ENCODE measurements at regions not wholly inside any gene's neighbourhood (a gene's known extent, or its start where the extent isn't known, plus 50 kb on each side); places are given as distances from the start of the nearest gene placed in this dataset.

DNA sequence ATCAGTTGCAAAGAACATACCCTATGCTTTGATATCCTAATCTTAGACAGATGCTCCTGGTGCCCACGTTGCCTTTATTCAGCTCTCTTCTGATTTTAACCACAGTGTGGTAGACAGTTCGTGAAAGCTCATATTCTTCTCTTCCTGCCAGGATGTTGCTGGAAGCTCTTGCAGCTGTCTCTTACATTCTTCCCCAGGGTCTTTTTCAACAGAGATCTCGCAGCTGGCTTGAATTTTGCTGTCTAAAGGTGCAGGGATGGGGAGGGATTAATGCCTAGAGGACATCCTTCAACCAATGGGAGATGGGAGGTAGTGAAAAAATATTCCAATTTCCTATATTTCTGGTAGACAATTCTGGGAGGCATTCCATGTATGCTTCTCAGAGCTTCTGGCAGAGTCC is 150.0 kb upstream of the APP start:
- TF ChIP-seq, protein P1, sequence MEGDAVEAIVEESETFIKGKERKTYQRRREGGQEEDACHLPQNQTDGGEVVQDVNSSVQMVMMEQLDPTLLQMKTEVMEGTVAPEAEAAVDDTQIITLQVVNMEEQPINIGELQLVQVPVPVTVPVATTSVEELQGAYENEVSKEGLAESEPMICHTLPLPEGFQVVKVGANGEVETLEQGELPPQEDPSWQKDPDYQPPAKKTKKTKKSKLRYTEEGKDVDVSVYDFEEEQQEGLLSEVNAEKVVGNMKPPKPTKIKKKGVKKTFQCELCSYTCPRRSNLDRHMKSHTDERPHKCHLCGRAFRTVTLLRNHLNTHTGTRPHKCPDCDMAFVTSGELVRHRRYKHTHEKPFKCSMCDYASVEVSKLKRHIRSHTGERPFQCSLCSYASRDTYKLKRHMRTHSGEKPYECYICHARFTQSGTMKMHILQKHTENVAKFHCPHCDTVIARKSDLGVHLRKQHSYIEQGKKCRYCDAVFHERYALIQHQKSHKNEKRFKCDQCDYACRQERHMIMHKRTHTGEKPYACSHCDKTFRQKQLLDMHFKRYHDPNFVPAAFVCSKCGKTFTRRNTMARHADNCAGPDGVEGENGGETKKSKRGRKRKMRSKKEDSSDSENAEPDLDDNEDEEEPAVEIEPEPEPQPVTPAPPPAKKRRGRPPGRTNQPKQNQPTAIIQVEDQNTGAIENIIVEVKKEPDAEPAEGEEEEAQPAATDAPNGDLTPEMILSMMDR (IDR thresholded peaks at IDR 0.05) = no peak
- no peak for TF ChIP-seq POLR2A (IDR thresholded peaks at IDR 0.05)
